ENCODE measurements at regions not wholly inside any gene's neighbourhood (a gene's known extent, or its start where the extent isn't known, plus 50 kb on each side); places are given as distances from the start of the nearest gene placed in this dataset.

DNA sequence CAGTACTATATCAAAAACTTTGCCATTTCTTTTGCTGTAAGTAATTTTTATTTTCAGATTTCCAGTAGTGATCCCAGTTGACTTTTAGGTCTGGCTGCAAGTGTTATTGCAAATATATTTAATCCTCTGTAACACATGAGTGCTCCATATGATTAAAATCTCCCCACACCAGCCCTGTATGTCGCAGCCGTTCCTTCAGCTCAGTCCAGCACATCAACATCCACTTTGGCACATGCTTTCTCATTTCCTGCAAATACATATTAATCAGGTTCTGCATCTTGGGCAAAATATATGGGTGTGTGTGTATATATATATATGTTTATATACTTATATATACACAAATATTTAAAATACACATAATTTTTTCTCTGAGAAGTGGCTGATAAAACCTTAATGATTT lies 919.5 kb downstream of the JRKL start:
- Histone ChIP-seq H3K27me3 (ENCODE audit: low read length) (no peaks in the 10 kb centered on the region), H3K79me2 (ENCODE audit: low read length) (no peaks in the 10 kb centered on the region), H4K20me1 (ENCODE audit: low read length) (no peaks in the 10 kb centered on the region), H2AFZ (ENCODE audit: low read length) (no peak overlapping the region), H3K9ac (ENCODE audit: low read length) (no peak overlapping the region), H3K27ac (ENCODE audit: low read length) (no peak overlapping the region), H3K9me3 (ENCODE audit: low read length) (peaks cover 23% of the 10 kb centered on the region; the same call in 1 of the 2 replicates), H3K9me2 (replicated peaks; ENCODE audit: low read length) (no peaks in the 10 kb centered on the region), H3K4me1 (ENCODE audit: insufficient read depth, low read length) (no peaks in the 10 kb centered on the region), H3K4me2 (ENCODE audit: low read length) (no peak overlapping the region), H3K4me3 (ENCODE audit: low read length) (no peak overlapping the region), H3K36me3 (ENCODE audit: low read depth, low read length) (no peaks in the 10 kb centered on the region), H3F3A (ENCODE audit: low read length, unreplicated experiment) (no peaks in the 10 kb centered on the region)
- TF ChIP-seq, protein P1, sequence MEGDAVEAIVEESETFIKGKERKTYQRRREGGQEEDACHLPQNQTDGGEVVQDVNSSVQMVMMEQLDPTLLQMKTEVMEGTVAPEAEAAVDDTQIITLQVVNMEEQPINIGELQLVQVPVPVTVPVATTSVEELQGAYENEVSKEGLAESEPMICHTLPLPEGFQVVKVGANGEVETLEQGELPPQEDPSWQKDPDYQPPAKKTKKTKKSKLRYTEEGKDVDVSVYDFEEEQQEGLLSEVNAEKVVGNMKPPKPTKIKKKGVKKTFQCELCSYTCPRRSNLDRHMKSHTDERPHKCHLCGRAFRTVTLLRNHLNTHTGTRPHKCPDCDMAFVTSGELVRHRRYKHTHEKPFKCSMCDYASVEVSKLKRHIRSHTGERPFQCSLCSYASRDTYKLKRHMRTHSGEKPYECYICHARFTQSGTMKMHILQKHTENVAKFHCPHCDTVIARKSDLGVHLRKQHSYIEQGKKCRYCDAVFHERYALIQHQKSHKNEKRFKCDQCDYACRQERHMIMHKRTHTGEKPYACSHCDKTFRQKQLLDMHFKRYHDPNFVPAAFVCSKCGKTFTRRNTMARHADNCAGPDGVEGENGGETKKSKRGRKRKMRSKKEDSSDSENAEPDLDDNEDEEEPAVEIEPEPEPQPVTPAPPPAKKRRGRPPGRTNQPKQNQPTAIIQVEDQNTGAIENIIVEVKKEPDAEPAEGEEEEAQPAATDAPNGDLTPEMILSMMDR (conservative IDR thresholded peaks at IDR 0.05; ENCODE audit: low read depth, low read length), result no peak
- no peak for TF ChIP-seq EZH2 (IDR thresholded peaks at IDR 0.05; ENCODE audit: low read length, unreplicated experiment)
- no peak for TF ChIP-seq EZH2phosphoT487 (IDR thresholded peaks at IDR 0.05; ENCODE audit: borderline replicate concordance, low read length)
- ChIA-PET POLR2A (ENCODE audit: unreplicated experiment) (no interaction called here), CTCF (no interaction called here)
- ATAC-seq, result no peak
- no TSS peak for BruUV-seq (replicated peaks)
- intact Hi-C loops (cut with micrococcal nuclease), result no loop called here
- DNase-seq, result no peak

DNA sequence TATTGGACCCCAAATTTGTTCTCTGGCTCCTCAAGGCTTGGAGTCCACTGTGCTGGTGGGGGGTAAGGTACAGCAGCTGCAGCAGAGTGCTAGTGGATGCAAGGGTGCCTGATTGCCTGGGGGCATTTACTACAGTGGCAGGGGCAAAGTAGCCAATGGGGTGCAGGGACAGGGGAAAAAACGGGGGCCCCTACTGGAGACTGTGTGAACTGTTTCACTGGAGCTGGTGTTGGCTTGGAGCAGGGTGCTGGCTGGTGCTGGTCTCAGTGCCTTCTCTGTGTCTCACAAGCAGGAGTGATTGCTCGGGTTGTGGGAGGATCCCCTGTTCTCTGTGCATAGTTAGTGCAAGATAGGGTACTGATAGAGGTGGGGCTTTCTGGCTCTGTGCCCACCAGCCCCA lies 935.9 kb downstream of the JRKL start:
- CTCF ChIA-PET, result no interaction called here
- Histone ChIP-seq H3F3A (ENCODE audit: low read length, unreplicated experiment) (no peaks in the 10 kb centered on the region), H3K36me3 (ENCODE audit: low read depth, low read length) (no peaks in the 10 kb centered on the region), H3K27me3 (ENCODE audit: low read length) (no peaks in the 10 kb centered on the region), H4K20me1 (ENCODE audit: low read length) (no peaks in the 10 kb centered on the region), H2AFZ (ENCODE audit: low read length) (no peak overlapping the region), H3K9me2 (replicated peaks; ENCODE audit: low read length) (no peaks in the 10 kb centered on the region), H3K27ac (ENCODE audit: low read length) (no peak overlapping the region), H3K9me3 (ENCODE audit: low read length) (peaks cover 5% of the 10 kb centered on the region; the same call in 1 of the 2 replicates), H3K4me3 (ENCODE audit: low read length) (no peak overlapping the region), H3K79me2 (ENCODE audit: low read length) (no peaks in the 10 kb centered on the region), H3K4me2 (ENCODE audit: low read length) (no peak overlapping the region), H3K4me1 (ENCODE audit: insufficient read depth, low read length) (no peaks in the 10 kb centered on the region), H3K9ac (ENCODE audit: low read length) (no peak overlapping the region)
- POLR2A ChIA-PET (ENCODE audit: unreplicated experiment), result no interaction called here
- intact Hi-C loops (cut with micrococcal nuclease), result no loop called here
- TF ChIP-seq, protein P1 (conservative IDR thresholded peaks at IDR 0.05; ENCODE audit: low read depth, low read length), result no peak
- TF ChIP-seq EZH2phosphoT487 (IDR thresholded peaks at IDR 0.05; ENCODE audit: borderline replicate concordance, low read length), result no peak
- TF ChIP-seq EZH2 (IDR thresholded peaks at IDR 0.05; ENCODE audit: low read length, unreplicated experiment), result no peak
- ATAC-seq (no peak), DNase-seq (no peak)
- BruUV-seq (replicated peaks), result no TSS peak

DNA sequence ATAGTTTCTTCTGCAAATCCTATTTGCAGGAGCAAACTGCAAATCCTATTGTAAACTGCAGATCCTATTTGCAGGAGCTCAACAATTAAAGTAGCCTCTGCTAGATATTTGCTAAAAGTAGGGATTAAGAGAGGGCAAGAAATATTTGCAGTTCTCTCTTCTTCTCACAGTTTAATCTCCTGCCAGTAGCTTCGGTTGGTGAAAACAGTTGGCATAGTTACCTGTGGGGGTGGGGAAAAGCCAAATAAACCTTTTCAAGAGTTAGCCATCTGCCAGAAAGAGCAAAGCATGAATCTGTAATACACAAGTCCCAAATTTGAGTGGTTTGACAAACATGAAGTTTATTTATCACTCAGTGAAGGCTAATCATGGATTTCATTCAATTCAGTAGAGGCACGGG lies 942.5 kb downstream of the JRKL start:
- DNase-seq (no peak), ATAC-seq (no peak)
- ChIA-PET POLR2A (ENCODE audit: unreplicated experiment) (no interaction called here), CTCF (no interaction called here)
- H3K79me2 ChIP-seq (ENCODE audit: low read length), result no peaks in the 10 kb centered on the region
- no peaks in the 10 kb centered on the region for H3F3A ChIP-seq (ENCODE audit: low read length, unreplicated experiment)
- BruUV-seq (replicated peaks), result no TSS peak
- H2AFZ ChIP-seq (ENCODE audit: low read length), result no peak overlapping the region
- TF ChIP-seq EZH2phosphoT487 (IDR thresholded peaks at IDR 0.05; ENCODE audit: borderline replicate concordance, low read length) (no peak), EZH2 (IDR thresholded peaks at IDR 0.05; ENCODE audit: low read length, unreplicated experiment) (no peak)
- TF ChIP-seq, protein P1 (conservative IDR thresholded peaks at IDR 0.05; ENCODE audit: low read depth, low read length), result no peak
- peaks cover 8% of the 10 kb centered on the region for H3K27me3 ChIP-seq (ENCODE audit: low read length)
- H3K9me2 ChIP-seq (replicated peaks; ENCODE audit: low read length), result no peaks in the 10 kb centered on the region
- H3K9ac ChIP-seq (ENCODE audit: low read length), result no peak overlapping the region
- no peaks in the 10 kb centered on the region for H3K36me3 ChIP-seq (ENCODE audit: low read depth, low read length)
- H3K9me3 ChIP-seq (ENCODE audit: low read length), result peaks cover 5% of the 10 kb centered on the region; the same call in 1 of the 2 replicates
- H3K27ac ChIP-seq (ENCODE audit: low read length), result no peak overlapping the region
- no peak overlapping the region for H3K4me2 ChIP-seq (ENCODE audit: low read length)
- H3K4me3 ChIP-seq (ENCODE audit: low read length), result no peak overlapping the region
- intact Hi-C loops (cut with micrococcal nuclease), result no loop called here
- H4K20me1 ChIP-seq (ENCODE audit: low read length), result no peaks in the 10 kb centered on the region
- H3K4me1 ChIP-seq (ENCODE audit: insufficient read depth, low read length), result no peaks in the 10 kb centered on the region
